KG1 (cell line): ENCODE measurements at regions not wholly inside any gene's neighbourhood (a gene's known extent, or its start where the extent isn't known, plus 50 kb on each side); places are given as distances from the start of the nearest gene placed in this dataset.

ENCODE experiments used
- DNase-seq: peaks from one replicate; lab custom pipeline; 2025; lab: John Stamatoyannopoulos, UW

GRCh38 chr4:32251126-32251525, 1531.0 kb downstream of the PCDH7 start:
- no peak for DNase-seq

GRCh38 chr4:32251926-32252325, 1531.8 kb downstream of the PCDH7 start:
- no peak for DNase-seq

- DNase-seq: no peak
Measured at GRCh38 chr4:32254216-32254615, 1534.0 kb downstream of the PCDH7 start.

GRCh38 chr4:32258986-32259385, 1538.8 kb downstream of the PCDH7 start:
- DNase-seq: no peak

GRCh38 chr4:32261196-32261595, 1541.0 kb downstream of the PCDH7 start:
- no peak for DNase-seq

GRCh38 chr4:32268863-32269262, 1548.7 kb downstream of the PCDH7 start:
- DNase-seq: no peak

GRCh38 chr4:32290102-32290501, 1569.9 kb downstream of the PCDH7 start:
- DNase-seq: no peak

- DNase-seq: no peak
Measured at GRCh38 chr4:32318926-32319325, 1598.8 kb downstream of the PCDH7 start.

- DNase-seq: no peak
Measured at GRCh38 chr4:32321421-32321820, 1601.3 kb downstream of the PCDH7 start.

GRCh38 chr4:32334759-32335158, 1614.6 kb downstream of the PCDH7 start:
- DNase-seq: no peak

GRCh38 chr4:32337403-32337802, 1617.2 kb downstream of the PCDH7 start:
- DNase-seq: no peak

GRCh38 chr4:32340591-32340990, 1620.4 kb downstream of the PCDH7 start:
- no peak for DNase-seq

GRCh38 chr4:32341342-32341741, 1621.2 kb downstream of the PCDH7 start:
- no peak for DNase-seq

GRCh38 chr4:32342054-32342453, 1621.9 kb downstream of the PCDH7 start:
- DNase-seq: no peak

- no peak for DNase-seq
Measured at GRCh38 chr4:32349026-32349425, 1628.9 kb downstream of the PCDH7 start.

- no peak for DNase-seq
Measured at GRCh38 chr4:32374206-32374605, 1654.0 kb downstream of the PCDH7 start.

- no peak for DNase-seq
Measured at GRCh38 chr4:32393806-32394205, 1673.6 kb downstream of the PCDH7 start.

GRCh38 chr4:32394255-32394654, 1674.1 kb downstream of the PCDH7 start:
- DNase-seq: no peak

GRCh38 chr4:32396507-32397070, 1676.4 kb downstream of the PCDH7 start:
- no peak for DNase-seq

GRCh38 chr4:32400870-32401269, 1680.7 kb downstream of the PCDH7 start:
- DNase-seq: no peak

- no peak for DNase-seq
Measured at GRCh38 chr4:32417113-32417704, 1697.0 kb downstream of the PCDH7 start.

- no peak for DNase-seq
Measured at GRCh38 chr4:32423267-32423666, 1703.1 kb downstream of the PCDH7 start.

- no peak for DNase-seq
Measured at GRCh38 chr4:32425243-32425642, 1705.1 kb downstream of the PCDH7 start.

GRCh38 chr4:32427566-32427965, 1707.4 kb downstream of the PCDH7 start:
- DNase-seq: no peak
